SK-N-MC (cell line): ENCODE measurements at regions not wholly inside any gene's neighbourhood (a gene's known extent, or its start where the extent isn't known, plus 50 kb on each side); places are given as distances from the start of the nearest gene placed in this dataset.

Experiments used
- EZH2 ChIP-seq: fragments of 200-600 bp; sonication (generic); IDR thresholded peaks from one replicate; pipeline ENCODE4 v1.6.1; 2017; ENCODE audit warnings: antibody characterized with exemption
- POLR2AphosphoS5 ChIP-seq: IDR thresholded peaks from 2 replicates; pipeline ENCODE4 v1.6.1; 2012; ENCODE audit warnings: mild to moderate bottlenecking, low read depth, low read length, borderline replicate concordance

- no peak for TF ChIP-seq POLR2AphosphoS5
- TF ChIP-seq EZH2, result no peak
Observed at GRCh38 chr12:127144770-127145169, 1122.2 kb upstream of the TMEM132C start.
